C4-2B (cell line): ENCODE measurements at regions not wholly inside any gene's neighbourhood (a gene's known extent, or its start where the extent isn't known, plus 50 kb on each side); places are given as distances from the start of the nearest gene placed in this dataset.

Experiments used
- ZFX ChIP-seq: fragments of 450-650 bp; IDR thresholded peaks from 2 replicates; pipeline ENCODE4 v1.6.1; 2017
- TF ChIP-seq, protein P1 (sequence below): fragments of 450-650 bp; conservative IDR thresholded peaks from 2 replicates; pipeline ENCODE4 v1.5.1; 2017; ENCODE audit warnings: mild to moderate bottlenecking

DNA sequence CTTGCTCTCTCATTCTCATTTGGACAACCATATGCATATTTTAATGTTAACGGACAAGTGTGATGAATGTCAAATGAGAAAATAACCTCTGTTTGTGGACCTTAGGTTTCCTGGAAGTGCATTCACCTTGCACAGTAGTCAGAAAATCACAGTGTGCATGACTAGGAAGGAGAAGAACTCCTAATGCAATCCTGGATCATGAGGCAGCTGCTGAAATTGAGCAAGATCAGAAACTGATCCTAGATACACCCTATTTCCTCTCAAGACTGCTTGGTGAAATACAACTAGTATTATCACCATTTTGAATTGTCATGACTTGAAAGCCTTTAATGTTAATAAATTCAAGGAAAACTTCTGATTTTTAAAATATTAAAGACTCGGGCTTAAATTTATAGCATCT lies 1148.9 kb downstream of the STIM2 start:
- TF ChIP-seq, protein P1, sequence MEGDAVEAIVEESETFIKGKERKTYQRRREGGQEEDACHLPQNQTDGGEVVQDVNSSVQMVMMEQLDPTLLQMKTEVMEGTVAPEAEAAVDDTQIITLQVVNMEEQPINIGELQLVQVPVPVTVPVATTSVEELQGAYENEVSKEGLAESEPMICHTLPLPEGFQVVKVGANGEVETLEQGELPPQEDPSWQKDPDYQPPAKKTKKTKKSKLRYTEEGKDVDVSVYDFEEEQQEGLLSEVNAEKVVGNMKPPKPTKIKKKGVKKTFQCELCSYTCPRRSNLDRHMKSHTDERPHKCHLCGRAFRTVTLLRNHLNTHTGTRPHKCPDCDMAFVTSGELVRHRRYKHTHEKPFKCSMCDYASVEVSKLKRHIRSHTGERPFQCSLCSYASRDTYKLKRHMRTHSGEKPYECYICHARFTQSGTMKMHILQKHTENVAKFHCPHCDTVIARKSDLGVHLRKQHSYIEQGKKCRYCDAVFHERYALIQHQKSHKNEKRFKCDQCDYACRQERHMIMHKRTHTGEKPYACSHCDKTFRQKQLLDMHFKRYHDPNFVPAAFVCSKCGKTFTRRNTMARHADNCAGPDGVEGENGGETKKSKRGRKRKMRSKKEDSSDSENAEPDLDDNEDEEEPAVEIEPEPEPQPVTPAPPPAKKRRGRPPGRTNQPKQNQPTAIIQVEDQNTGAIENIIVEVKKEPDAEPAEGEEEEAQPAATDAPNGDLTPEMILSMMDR: no peak
- no peak for TF ChIP-seq ZFX
